HG02970 (cell line): ENCODE measurements at regions not wholly inside any gene's neighbourhood (a gene's known extent, or its start where the extent isn't known, plus 50 kb on each side); places are given as distances from the start of the nearest gene placed in this dataset.

Experiments
- ATAC-seq: cut with Tn5 transposase; IDR thresholded peaks from one replicate; pipeline ENCODE4 v1.9.1; 2021; ENCODE audit warnings: mild to moderate bottlenecking, moderate library complexity, moderate number of reproducible peaks; ENCODE audit not compliant: unreplicated experiment, low FRiP score

DNA sequence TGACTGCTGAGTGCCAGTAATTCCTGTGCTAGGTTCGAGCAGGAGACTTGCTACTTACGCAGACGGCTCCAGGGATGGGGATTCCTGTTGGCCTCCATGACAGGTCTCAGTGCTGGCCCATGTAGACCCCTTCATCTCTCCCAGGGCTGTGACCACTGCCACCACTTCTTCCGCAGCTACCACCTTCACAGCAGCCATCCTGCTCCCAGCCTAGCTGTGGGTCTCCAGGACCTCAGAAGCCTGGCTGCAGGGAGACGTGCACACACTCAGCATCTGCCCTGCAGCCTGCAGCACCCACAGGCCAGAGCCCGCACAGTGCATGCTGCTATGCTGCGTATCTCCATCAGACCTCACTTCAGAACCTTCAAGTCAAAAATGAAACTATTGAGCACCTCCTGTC lies 1503.9 kb downstream of the BRD1 start:
- no peak for ATAC-seq

DNA sequence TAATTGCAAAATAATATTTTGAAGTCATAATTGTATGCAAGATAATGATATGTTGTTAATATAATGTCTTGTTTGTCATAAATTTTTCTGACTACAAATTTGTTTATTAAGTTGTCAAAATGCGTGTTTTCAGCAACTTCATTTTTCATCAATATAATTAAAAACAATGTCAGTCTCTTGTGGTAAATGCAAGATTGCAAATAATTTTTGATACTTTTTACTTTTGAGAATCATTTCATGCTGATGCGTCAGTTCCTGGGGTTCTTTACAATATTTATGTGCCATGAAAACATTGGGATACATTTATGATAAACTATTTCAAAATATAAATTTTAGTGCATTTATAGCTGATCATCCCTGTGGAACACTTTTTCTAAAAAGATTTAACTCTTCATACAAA lies 1504.8 kb downstream of the BRD1 start:
- ATAC-seq: no peak

DNA sequence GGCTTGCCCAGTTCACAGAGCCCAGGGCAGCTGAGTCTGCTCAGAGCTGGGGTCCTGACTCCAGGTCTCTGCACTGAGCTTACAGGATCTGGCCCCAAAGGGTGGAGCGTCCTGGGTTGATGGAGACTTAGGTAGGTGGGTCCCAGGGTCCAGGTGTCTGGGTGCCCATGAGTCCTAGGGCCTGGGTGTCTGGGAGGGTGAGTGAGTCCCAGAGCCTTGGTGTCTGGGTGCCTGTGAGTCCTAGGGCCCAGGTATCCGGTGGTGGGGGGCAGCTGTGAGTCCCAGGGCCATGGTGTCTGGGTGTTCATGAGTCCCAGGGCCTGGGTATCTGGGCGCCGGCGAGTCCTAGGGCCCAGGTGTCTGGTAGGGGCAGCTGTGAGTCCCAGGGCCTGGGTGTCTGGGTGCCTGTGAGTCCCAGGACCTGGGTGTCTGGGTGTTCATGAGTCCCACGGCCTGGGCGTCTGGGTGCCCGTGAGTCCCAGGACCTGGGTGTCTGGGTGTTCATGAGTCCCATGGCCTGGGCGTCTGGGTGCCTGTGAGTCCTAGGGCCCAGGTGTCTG lies 1505.6 kb downstream of the BRD1 start:
- ATAC-seq: no peak

DNA sequence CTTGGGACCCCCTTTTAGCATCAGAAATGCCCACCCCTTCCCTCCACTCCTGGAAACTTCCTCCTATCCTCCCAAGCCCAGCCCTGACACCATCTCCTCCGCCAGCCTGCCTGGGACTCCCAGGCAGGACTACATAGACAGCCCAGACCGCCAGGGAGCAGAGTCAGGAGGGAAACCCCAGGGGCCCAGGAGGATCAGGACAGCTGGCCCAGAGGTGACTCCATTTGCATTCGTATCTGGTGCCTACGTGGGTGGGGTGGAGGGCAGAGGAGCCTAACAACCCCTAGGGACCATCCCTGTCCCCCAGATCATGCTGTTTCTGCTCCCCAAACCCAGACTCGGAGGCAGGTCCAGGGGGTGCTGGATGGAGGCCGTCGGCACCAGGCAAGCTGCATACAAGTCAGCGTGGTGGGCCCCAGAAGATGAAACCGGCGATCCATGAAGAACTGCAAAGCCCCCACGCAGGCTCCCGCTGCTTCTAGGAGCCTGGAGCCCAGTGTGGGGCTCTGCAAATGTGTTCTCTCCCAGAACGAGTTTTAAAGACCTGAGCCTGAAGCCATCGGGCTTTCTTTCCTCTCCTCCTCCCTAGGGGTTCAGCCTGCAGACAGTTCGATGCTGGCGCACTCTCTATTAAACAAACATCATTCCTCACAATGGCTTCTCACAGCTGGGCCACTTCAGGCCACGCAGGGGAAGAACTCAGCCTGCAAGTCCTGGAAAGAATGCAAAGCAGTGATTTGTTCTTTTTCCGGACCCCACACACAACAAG lies 1506.8 kb downstream of the BRD1 start:
- no peak for ATAC-seq

DNA sequence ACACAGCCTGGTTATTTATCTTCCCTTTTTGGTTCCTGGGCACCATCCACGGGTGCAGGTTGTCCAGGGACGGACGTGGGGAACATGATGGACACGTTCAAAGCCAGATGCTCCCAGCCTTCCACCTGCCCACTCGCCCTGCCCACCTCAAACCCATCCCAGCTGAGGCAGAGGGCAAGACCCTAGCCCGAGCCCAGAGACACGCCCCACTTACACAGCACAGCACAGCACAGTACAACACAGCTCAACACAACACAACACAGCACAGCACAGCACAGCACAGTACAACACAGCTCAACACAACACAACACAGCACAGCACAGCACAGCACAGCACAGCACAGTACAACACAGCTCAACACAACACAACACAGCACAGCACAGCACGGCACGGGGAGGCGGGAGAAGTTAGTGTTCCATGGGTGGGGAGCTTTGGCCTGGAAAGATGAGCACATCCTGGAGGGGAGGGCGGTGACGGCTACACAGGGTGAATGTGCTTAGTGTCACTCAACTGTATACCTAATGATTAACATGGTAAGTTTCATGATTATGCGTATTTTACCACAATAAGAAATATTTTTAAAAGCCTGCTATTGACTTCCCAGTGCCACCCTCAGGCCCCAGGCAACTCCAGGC lies 1507.5 kb downstream of the BRD1 start:
- no peak for ATAC-seq

DNA sequence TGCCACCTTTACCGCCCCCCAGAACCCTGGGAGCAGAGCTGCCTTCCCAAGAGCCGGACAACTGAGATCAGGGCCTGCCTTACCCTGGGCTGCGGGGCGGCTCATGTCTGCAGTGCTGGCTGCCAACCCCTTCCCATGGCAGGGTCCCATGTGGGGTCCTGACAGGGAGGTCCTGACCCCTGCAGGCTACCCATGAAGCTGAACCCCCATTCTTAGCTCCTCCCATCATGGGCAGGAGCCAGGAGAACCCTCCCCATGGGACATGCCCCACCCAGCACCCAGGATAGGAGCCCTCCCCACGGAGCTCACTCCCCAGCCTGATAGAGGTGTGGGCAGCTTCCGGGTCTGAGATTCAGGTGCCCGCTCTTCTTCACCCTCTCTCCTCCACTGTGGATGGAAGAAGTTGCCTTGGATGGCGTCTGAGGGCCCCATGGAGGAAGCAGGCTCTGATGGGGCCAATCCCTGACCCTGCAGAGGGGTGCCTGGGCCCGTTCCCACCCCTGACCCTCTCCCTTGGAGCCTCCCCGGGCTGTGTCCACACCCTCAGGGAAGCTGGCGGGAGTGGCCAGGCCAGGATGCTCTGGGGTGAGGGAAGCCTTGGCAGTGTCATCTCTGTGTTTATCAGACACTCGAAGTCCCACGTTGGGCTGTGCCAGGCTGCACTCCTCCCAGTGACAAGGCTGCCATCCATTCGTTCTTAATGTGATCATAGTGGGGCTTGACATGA lies 1508.2 kb downstream of the BRD1 start:
- ATAC-seq: no peak

DNA sequence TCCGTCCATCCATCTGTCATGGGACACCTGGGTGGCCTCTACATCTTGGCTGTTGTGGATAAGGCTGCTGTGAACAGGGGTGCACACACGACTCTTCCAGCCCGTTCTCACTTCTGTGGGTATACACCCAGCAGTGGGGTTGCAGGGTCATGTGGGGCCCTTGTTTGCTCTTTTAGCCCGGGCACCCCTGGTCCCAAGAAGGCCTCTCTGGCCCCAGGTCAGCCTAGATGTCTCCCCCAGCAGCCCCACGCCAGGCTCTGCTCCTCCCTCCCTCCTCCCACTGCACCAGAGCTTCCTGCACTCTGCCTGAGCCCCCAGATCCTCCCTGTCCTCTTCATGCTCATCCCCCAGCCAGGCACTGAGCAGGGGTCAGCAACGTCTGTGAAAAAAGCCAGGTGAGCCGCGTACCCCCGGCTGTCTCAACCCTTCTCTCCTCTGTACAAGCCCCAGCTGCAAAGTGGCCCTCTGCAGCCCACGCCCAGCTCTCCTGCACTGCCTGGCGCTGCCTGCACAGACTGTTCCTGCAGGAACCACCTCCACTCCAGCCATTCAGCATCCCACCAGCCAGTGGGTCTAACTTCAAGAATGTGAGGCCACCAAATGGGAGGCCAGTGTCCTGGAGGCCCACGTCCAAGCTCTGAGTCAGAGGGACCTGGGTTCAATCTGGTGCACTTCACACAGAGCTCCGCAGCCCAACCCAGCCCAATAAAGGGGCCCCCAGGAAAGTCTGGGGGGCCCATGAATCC lies 1508.9 kb downstream of the BRD1 start:
- no peak for ATAC-seq

DNA sequence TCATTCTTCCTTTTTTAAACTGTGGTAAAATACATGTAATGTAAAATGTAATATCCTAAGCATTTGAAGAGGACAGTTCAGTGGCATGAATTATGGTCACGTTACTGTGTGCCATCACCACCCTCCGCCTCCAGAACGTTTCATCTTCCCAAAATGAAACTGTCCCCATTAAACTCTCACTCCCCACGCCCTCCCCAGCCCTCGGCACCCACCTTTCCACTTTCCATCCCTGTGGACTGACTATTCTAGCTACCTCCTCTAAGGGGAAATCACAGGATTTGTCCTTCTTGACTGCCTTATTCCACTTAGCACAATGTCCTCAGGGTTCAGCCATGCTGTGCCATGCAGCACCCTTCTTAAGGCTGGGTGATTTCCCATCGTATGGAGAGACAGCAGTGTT lies 1509.5 kb downstream of the BRD1 start:
- no peak for ATAC-seq

DNA sequence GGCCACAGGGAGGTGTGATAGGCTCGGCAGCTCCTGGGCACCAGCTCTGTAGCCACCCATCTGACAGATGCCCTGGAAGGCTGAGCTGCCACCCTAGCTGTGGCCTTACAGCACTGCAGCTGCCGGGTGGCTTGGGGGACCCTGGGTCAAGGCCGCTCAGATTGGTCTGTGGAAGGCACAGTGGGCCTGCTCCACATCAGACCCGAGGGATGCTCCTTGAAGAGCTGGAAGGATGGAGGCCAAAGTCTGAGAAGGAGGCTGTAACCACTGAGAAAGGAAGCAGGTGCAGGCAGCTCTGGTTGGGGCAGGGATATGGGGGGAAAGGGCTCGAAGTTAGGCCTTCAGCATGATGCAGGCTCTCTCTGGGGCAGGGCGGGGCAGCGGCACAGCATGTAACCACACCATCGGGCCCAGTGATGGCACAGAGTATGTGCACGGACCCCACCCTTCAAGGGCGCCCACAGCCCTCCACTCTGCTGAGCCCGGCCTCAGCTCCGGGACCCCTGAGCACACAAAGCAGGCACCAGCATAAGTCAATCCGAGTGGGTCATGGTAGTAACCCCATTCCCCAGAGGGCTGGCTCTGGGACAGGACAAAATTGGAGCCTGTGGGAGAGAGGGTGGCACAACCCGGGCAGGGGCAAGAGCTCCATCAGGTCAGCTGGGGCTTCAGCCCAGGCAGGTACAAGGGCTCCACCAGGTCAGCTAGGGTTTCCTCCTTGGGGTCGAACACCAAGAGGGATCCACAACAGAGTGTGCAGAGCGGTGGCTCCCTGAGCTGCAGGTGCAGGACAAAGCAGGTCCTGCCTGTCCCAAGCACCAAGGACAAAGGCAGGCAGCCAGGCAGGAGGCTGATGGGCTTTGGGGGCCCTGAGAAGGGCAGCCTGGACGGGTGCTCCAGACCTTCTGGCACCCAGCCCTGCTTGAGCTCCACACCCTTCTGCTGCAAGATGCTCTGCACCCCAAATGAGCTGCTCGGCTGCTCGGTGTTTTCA lies 1511.1 kb downstream of the BRD1 start:
- no peak for ATAC-seq

DNA sequence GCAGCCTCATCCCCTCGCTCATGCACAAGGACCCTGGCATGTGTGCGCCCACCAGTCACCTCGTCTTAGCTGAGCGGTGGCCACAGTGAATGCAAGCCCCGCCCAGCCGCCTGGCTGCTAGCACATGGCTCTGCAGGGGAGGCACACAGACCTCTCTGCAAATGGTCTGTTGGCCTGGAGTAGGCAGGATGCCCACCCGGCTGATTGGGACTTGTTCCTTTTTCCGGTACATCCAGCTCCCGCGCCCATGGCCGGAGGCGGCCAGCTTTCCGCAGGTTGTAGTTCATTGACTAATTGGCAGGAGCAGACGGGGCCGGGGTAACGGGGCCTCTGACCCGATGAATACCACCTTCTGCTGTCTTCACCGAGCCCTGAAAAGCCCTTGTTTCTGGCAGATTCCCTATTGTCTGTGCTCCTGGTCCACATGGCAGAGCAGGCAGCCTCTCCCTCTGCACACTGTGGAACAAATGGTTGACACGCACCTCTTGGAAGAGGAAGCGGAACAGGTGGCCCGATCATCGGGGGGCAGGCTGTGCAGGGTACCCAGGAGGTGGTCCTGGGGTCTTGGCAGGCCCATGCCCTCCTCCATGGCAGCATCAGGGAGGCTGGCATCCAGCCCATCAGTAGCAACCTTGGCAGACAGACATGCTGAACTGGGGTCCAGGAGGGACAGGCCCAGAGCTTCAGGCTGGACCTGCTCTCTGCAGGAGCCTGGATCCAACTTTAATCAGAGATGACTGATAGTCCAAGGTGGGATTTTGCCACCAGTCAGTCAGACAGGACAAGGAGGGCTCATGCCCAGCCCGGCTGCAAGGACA lies 1512.0 kb downstream of the BRD1 start:
- ATAC-seq: no peak

DNA sequence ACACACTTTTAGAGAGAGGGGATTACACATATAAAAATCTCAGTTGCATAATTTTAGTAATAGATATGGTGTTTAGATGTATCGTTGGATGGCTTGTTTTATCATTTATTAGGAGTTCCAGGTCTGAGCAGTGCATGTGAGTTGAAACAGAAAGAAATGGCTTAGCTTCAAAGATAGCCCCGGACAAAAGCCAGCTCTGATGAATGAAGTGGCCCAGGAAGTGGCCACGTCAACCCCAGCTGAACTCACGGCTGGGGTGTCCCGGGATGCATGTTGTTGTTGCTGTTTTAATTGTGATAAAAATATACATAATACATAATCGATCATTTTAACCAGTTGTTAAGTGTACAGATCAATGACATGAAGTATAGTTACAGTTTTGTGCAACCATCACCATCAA lies 1513.6 kb downstream of the BRD1 start:
- ATAC-seq: no peak

DNA sequence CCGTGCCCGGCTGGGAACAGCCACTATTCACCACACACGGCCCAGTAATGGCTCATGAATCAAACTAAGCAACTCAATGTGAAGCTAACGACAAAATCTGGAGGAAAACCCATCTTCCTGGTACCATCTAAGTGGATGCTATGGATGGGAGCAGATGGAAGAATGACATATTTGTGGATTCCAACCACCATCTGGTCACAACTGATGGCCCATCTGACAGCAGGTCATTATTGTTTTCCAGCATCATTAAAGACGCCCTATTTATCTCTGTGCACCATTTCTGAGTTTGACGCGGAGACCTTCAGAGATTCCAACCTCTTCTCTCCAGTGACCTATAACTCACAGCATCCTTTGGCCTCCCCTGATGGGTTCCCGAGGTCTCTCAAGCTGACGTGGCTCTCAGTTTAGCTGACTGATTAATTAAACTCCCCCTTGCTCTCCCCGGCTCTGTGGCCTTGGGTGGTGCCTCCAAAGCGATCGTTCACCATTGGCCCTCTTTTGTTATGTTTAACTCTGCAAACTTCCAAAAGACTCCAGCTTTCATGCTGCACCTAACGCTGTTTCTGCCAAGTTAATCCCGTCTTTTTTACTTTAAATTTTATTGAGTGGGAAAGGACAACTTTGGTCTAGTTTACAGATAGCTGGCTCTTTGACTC lies 1514.4 kb downstream of the BRD1 start:
- no peak for ATAC-seq

DNA sequence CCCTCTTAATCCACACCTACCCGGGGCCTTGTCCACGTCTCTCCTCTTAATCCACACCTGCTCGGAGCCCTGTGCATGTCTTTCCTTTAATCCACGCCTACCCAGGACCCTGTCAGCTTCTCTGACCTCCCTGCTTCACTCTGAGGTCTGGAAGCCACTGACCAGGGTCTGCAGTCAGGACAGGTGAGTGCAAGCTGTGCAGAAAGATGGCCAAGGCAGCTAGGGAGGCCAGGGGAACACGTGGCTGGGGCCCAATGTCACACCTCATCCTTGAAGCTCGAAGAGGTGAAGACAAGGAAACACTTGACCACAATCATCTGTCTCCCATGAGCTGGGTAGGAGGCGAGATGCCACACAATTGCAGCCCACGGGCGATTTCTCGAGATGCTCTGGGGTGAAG lies 1516.9 kb downstream of the BRD1 start:
- no peak for ATAC-seq

DNA sequence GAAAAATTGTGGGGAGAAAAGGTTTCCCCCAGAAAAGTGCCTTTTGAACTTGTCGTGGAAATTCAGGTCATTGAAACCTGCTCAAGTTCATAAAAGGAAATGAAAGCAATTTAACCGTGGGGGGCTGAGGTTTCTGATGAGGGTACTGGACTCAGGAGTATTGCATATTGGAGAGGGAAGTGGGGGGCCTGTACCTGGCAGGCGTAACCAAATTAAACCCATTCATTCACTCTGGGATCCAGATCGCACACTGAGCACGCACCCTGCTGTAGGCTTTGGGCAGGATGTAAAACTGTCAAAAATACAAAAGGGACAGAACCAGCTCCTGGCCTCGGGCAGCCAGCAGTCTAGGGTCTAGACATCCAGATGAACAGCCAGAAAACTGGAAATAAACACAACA lies 1517.4 kb downstream of the BRD1 start:
- no peak for ATAC-seq

DNA sequence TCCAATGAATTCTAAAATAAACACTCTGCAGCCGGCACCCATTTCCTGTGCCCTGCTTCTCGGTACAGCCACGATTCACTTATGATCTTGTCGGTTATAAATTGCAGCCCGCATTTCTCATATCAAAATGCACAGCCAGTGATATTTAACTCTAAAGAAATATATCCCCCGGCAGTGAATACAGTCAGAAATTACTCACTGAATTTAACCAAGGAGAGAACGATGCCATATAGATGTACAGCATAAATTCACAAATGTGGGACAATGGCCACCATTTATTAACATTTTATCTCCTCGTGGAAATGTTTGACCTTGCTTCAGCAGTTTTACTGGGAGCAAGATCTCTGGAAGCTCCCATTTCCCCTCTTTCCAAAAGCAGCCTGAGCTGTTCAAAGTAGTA lies 1517.8 kb downstream of the BRD1 start:
- ATAC-seq: no peak

DNA sequence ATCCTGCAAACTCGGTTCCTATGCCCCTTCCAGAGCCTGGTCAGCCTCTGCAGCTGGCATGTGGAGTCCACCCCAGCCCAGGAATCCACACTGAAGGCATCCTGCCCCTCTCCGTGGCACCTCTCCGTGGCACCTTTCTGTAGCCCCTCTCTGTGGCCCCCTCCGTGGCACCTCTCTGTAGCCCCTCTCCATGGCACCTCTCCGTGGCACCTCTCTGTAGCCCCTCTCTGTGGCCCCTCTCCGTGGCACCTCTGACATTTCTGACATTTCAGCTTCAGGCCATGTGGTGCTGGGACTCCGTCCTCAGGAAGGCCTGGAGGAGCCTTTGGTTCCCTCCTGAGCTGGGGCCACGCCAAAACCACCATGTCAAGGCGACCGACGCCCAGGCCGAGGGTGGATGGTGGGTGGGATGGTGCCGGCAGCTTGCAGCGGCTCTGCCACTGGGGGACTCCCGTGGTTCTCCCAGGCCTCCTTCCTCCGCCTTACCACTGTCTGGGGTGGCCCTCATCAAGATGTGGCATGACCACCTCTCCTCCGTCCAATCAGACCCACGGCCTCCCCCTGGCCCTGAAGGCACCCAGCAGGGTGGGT lies 1518.5 kb downstream of the BRD1 start:
- ATAC-seq: no peak

DNA sequence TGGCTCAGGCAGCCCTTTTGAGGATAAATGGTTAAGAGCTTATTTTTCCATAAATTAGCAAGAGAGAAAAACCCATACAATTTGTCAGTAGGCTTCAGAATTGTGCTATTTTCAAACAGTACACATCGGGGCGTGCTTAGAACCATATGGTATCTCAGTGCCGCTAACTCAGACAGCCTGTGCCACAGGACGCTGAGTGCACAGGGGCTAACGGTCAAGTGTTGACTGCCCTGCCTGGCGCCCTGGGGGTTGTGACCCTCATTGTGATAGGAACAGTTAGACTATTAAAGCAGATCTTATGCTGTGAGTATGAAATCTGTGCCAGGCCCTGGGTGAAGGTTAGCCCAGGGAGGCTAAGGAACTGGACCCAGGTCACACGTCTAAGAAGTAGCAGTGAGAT lies 1519.7 kb downstream of the BRD1 start:
- ATAC-seq: no peak
